HCT116 (cell line): ENCODE measurements at regions not wholly inside any gene's neighbourhood (a gene's known extent, or its start where the extent isn't known, plus 50 kb on each side); places are given as distances from the start of the nearest gene placed in this dataset.

Source experiments
- EZH2 ChIP-seq: fragments of 200-600 bp; sonication (generic); IDR thresholded peaks from 2 replicates; pipeline ENCODE4 v1.6.1; 2017; ENCODE audit warnings: antibody characterized with exemption, mixed run types
- EZH2phosphoT487 ChIP-seq: fragments of 200-600 bp; IDR thresholded peaks from 2 replicates; pipeline ENCODE4 v1.6.1; 2018; ENCODE audit warnings: antibody characterized with exemption, borderline replicate concordance
- POLR2A ChIP-seq: IDR thresholded peaks from 2 replicates; pipeline ENCODE4 v1.7.0; 2011; ENCODE audit warnings: borderline replicate concordance; ENCODE audit not compliant: insufficient read depth, insufficient read length; ENCODE audit errors: extremely low read depth
- POLR2AphosphoS5 ChIP-seq: IDR thresholded peaks from 2 replicates; pipeline ENCODE4 v1.6.1; 2011; ENCODE audit warnings: mild to moderate bottlenecking, low read depth, low read length, moderate library complexity
- RAD21 ChIP-seq: IDR thresholded peaks from 2 replicates; pipeline ENCODE4 v1.6.1; 2012; ENCODE audit warnings: low read depth, mild to moderate bottlenecking
- REST ChIP-seq: IDR thresholded peaks from 2 replicates; pipeline ENCODE4 v1.6.1; 2012; ENCODE audit warnings: low read depth
- TF ChIP-seq, protein P1 (sequence below), 3 experiments: fragments of 200-600 bp in 1 of 3; sonication (generic) in 1 of 3; IDR thresholded peaks in 2 of 3; conservative IDR thresholded peaks in 1 of 3; 2 replicates each; pipeline ENCODE4 v1.5.1; 2012 to 2017; ENCODE audit warnings: low read depth in 2 of 3, low read length in 2 of 3, antibody characterized with exemption in 1 of 3, borderline replicate concordance in 1 of 3, control low read depth in 1 of 3, mild to moderate bottlenecking in 1 of 3, mixed read lengths in 1 of 3, mixed run types in 1 of 3, moderate library complexity in 1 of 3; ENCODE audit not compliant: insufficient read depth in 1 of 3

GRCh38 chr20:24879875-24880274 lies 69.2 kb upstream of the CST7 start:
- TF ChIP-seq, protein P1, sequence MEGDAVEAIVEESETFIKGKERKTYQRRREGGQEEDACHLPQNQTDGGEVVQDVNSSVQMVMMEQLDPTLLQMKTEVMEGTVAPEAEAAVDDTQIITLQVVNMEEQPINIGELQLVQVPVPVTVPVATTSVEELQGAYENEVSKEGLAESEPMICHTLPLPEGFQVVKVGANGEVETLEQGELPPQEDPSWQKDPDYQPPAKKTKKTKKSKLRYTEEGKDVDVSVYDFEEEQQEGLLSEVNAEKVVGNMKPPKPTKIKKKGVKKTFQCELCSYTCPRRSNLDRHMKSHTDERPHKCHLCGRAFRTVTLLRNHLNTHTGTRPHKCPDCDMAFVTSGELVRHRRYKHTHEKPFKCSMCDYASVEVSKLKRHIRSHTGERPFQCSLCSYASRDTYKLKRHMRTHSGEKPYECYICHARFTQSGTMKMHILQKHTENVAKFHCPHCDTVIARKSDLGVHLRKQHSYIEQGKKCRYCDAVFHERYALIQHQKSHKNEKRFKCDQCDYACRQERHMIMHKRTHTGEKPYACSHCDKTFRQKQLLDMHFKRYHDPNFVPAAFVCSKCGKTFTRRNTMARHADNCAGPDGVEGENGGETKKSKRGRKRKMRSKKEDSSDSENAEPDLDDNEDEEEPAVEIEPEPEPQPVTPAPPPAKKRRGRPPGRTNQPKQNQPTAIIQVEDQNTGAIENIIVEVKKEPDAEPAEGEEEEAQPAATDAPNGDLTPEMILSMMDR (IDR thresholded peaks at IDR 0.05 in 2 of 3, conservative IDR thresholded peaks at IDR 0.05 in 1 of 3; ENCODE audit: borderline replicate concordance in 1 of 3, insufficient read depth in 1 of 3, low read depth in 2 of 3, low read length in 2 of 3), result no peak
- no peak for TF ChIP-seq RAD21
- TF ChIP-seq POLR2A, result no peak
- TF ChIP-seq POLR2AphosphoS5, result no peak
- TF ChIP-seq EZH2phosphoT487, result no peak
- TF ChIP-seq EZH2, result no peak
- TF ChIP-seq REST, result no peak
